SKM-1 treated with dmso at 0.1 percent for 144 hours (cell line): ENCODE measurements at regions not wholly inside any gene's neighbourhood (a gene's known extent, or its start where the extent isn't known, plus 50 kb on each side); places are given as distances from the start of the nearest gene placed in this dataset.

Source experiments
- DNase-seq: peaks from one replicate; lab custom pipeline; 2025; ENCODE audit not compliant: unreplicated experiment; lab: John Stamatoyannopoulos, UW

GRCh38 chr2:64331114-64331645 is 122.8 kb upstream of the LGALSL start:
- no peak for DNase-seq

- DNase-seq: no peak
These were observed 121.9 kb upstream of the LGALSL start for GRCh38 chr2:64331849-64332699.

- DNase-seq: no peak
These were observed 117.8 kb upstream of the LGALSL start for GRCh38 chr2:64336171-64336570.

GRCh38 chr2:64337314-64337713 is 116.6 kb upstream of the LGALSL start:
- no peak for DNase-seq

GRCh38 chr2:64338108-64338507 is 115.9 kb upstream of the LGALSL start:
- DNase-seq: no peak

GRCh38 chr2:64338910-64339500 is 115.0 kb upstream of the LGALSL start:
- DNase-seq: no peak

GRCh38 chr2:64341461-64341860 is 112.5 kb upstream of the LGALSL start:
- DNase-seq: no peak

- DNase-seq: no peak
These were observed 111.5 kb upstream of the LGALSL start for GRCh38 chr2:64342195-64343099.

- no peak for DNase-seq
These were observed 108.9 kb upstream of the LGALSL start for GRCh38 chr2:64344999-64345576.

- no peak for DNase-seq
These were observed 108.0 kb upstream of the LGALSL start for GRCh38 chr2:64345998-64346397.

GRCh38 chr2:64348386-64349130 is 105.4 kb upstream of the LGALSL start:
- no peak for DNase-seq

GRCh38 chr2:64349131-64349530 is 104.8 kb upstream of the LGALSL start:
- no peak for DNase-seq

GRCh38 chr2:64350996-64351395 is 103.0 kb upstream of the LGALSL start:
- no peak for DNase-seq

- peak; percentile 4 for DNase-seq
These were observed 101.7 kb upstream of the LGALSL start for GRCh38 chr2:64352292-64352691.

GRCh38 chr2:64354857-64355680 is 98.9 kb upstream of the LGALSL start:
- no peak for DNase-seq

- no peak for DNase-seq
These were observed 97.1 kb upstream of the LGALSL start for GRCh38 chr2:64356906-64357305.

GRCh38 chr2:64359171-64359891 is 94.6 kb upstream of the LGALSL start:
- DNase-seq: no peak

- no peak for DNase-seq
These were observed 93.9 kb upstream of the LGALSL start for GRCh38 chr2:64359892-64360657.
